ENCODE measurements at regions not wholly inside any gene's neighbourhood (a gene's known extent, or its start where the extent isn't known, plus 50 kb on each side); places are given as distances from the start of the nearest gene placed in this dataset.

- H2AFZ ChIP-seq (ENCODE audit: low read length) = no peak overlapping the region
- WGBS, 2 experiments (ENCODE audit: extremely low coverage in 1 of 2, insufficient coverage in 1 of 2, insufficient read length in 1 of 2, insufficient replicate concordance in 2 of 2, low coverage in 1 of 2, low lambda C conversion rate in 2 of 2, missing lambda C conversion rate in 1 of 2) = 99% methylated on average over 5 of the region's 5 CpGs; no CpG with 5 or more reads in 1 of the 2 experiments
- no peaks in the 10 kb centered on the region for H3K4me1 ChIP-seq (replicated peaks in 1 of 4; ENCODE audit: control insufficient read depth in 3 of 4, insufficient read depth in 4 of 4, low read length in 3 of 4)
- no peak overlapping the region for H2BK15ac ChIP-seq (ENCODE audit: low read length)
- no peak overlapping the region for H2AK5ac ChIP-seq (ENCODE audit: low read depth, low read length)
- no peak overlapping the region for H2BK20ac ChIP-seq (ENCODE audit: low read length)
- H3K79me2 ChIP-seq (ENCODE audit: control insufficient read depth in 1 of 2, insufficient read depth in 2 of 2, low read length in 2 of 2) = no peaks in the 10 kb centered on the region
- ChIA-PET CTCF (ENCODE audit: partially characterized antibody) (interaction anchor here (1.4 kb wide), 1 partner anchor 168 kb away, joined by 5 read pairs; no protein-coding TSS in a partner anchor), POLR2A (ENCODE audit: partially characterized antibody) (no interaction called here)
- no peaks in the 10 kb centered on the region for H4K20me1 ChIP-seq (replicated peaks in 1 of 2; ENCODE audit: control insufficient read depth in 1 of 2, insufficient read depth in 2 of 2, low read length in 2 of 2)
- H3K4me3 ChIP-seq (ENCODE audit: extremely low read depth in 1 of 4, insufficient read depth in 2 of 4, low read depth in 3 of 4, low read length in 4 of 4) = no peak overlapping the region
- H3K27ac ChIP-seq (ENCODE audit: low read depth, low read length) = no peak overlapping the region
- no peak overlapping the region for H2BK12ac ChIP-seq (ENCODE audit: low read depth, low read length)
- no peak overlapping the region for H3K9ac ChIP-seq (replicated peaks in 1 of 4; ENCODE audit: extremely low read depth in 1 of 4, low read depth in 3 of 4, low read length in 3 of 4)
- H3K27me3 ChIP-seq (replicated peaks in 1 of 4; ENCODE audit: control insufficient read depth in 3 of 4, extremely low read depth in 1 of 4, insufficient read depth in 3 of 4, low read length in 3 of 4) = peaks cover 3 to 25% (median 11%) of the 10 kb centered on the region in 4 experiments; a peak in 6 of 7 replicates
- H3K4ac ChIP-seq (replicated peaks; ENCODE audit: insufficient read length, low read depth, low read length) = no peak overlapping the region
- H3K14ac ChIP-seq (ENCODE audit: insufficient read length) = no peak overlapping the region
- FAIRE-seq (no peak), DNase-seq (ENCODE audit: low read depth in 1 of 2, low spot score in 2 of 2) (no peak)
- H3K9me3 ChIP-seq (ENCODE audit: insufficient read depth in 2 of 2, low read depth in 1 of 2, low read length in 1 of 2) = no peaks in the 10 kb centered on the region
- peaks cover 2% of the 10 kb centered on the region; the same call in 1 of the 2 replicates for H3K23me2 ChIP-seq (ENCODE audit: low read depth, low read length)
- H4K91ac ChIP-seq (replicated peaks; ENCODE audit: insufficient read length, low read length) = no peak overlapping the region
- H2BK5ac ChIP-seq (ENCODE audit: low read depth, low read length) = no peak overlapping the region
- no peak overlapping the region for H4K5ac ChIP-seq (ENCODE audit: insufficient read length, low read depth, low read length)
- no peak overlapping the region for H3K4me2 ChIP-seq (ENCODE audit: insufficient read depth in 1 of 2, low read depth in 2 of 2, low read length in 2 of 2)
- H3K23ac ChIP-seq (ENCODE audit: insufficient read length) = no peak overlapping the region
- H2BK120ac ChIP-seq (replicated peaks; ENCODE audit: low read depth, low read length) = no peak overlapping the region
- H3K56ac ChIP-seq (replicated peaks; ENCODE audit: insufficient read length, low read depth, low read length) = no peak overlapping the region
- H3K18ac ChIP-seq (ENCODE audit: extremely low read depth, low read length) = no peak overlapping the region
- no peaks in the 10 kb centered on the region for H3K79me1 ChIP-seq (ENCODE audit: low read depth, low read length)
- H3K36me3 ChIP-seq (ENCODE audit: control insufficient read depth in 2 of 4, insufficient read depth in 4 of 4, low read length in 3 of 4) = no peaks in the 10 kb centered on the region; a peak in 1 of 8 replicates
- no peak overlapping the region for H4K8ac ChIP-seq (ENCODE audit: extremely low read depth, insufficient read depth, low read length)
- no peak for TF ChIP-seq ZNF274 (IDR thresholded peaks at IDR 0.05; ENCODE audit: borderline replicate concordance, extremely low read depth, low read length)
- TF ChIP-seq E2F6 (IDR thresholded peaks at IDR 0.05) = no peak
- no peak for TF ChIP-seq SP4 (IDR thresholded peaks at IDR 0.05; ENCODE audit: low read length)
- no peak for TF ChIP-seq KDM5A (IDR thresholded peaks at IDR 0.05; ENCODE audit: low read length)
- no peak for TF ChIP-seq GTF2F1 (IDR thresholded peaks at IDR 0.05; ENCODE audit: borderline replicate concordance, low read depth, low read length)
Measured at GRCh38 chr20:60950974-60951373, 301.1 kb upstream of the CDH4 start.

Data from H1 (cell line).